ENCODE measurements at regions not wholly inside any gene's neighbourhood (a gene's known extent, or its start where the extent isn't known, plus 50 kb on each side); places are given as distances from the start of the nearest gene placed in this dataset.

- H3K4me1 ChIP-seq (ENCODE audit: control insufficient read depth in 1 of 2, insufficient read depth in 2 of 2, low read length in 2 of 2), result peaks cover 3% of the 10 kb centered on the region in 2 experiments
- no CpG with 5 or more reads among the region's 3 CpGs for WGBS (ENCODE audit: extremely low coverage, insufficient coverage, insufficient read length)
Observed at GRCh38 chr12:24615967-24616411, 332.9 kb downstream of the BCAT1 start.

GRCh38 chr12:24608637-24609285, 340.1 kb downstream of the BCAT1 start:
- Histone ChIP-seq H4K12ac (ENCODE audit: low read depth, low read length) (no peak overlapping the region), H3K14ac (ENCODE audit: low read length) (no peak overlapping the region), H3K79me1 (ENCODE audit: low read length) (no peaks in the 10 kb centered on the region), H3K23ac (ENCODE audit: low read length) (no peak overlapping the region), H2BK120ac (ENCODE audit: insufficient read depth, low read length, poor library complexity) (no peak overlapping the region), H3K79me2 (ENCODE audit: control insufficient read depth, insufficient read depth, low read length, poor library complexity) (no peaks in the 10 kb centered on the region), H4K91ac (ENCODE audit: low read depth, low read length) (no peak overlapping the region), H3K9ac (ENCODE audit: low read length) (no peak overlapping the region), H3K4ac (ENCODE audit: low read depth, low read length) (no peak overlapping the region), H3K4me2 (ENCODE audit: low read length) (no peak overlapping the region), H3K36me3 (ENCODE audit: control insufficient read depth in 1 of 2, insufficient read depth in 2 of 2, low read length in 2 of 2) (no peaks in the 10 kb centered on the region), H3K4me3 (ENCODE audit: low read depth, low read length) (no peak overlapping the region), H3K4me1 (ENCODE audit: control insufficient read depth in 1 of 2, insufficient read depth in 2 of 2, low read length in 2 of 2) (no peaks in the 10 kb centered on the region), H3K27me3 (ENCODE audit: insufficient read depth, low read length) (no peaks in the 10 kb centered on the region), H3K9me3 (ENCODE audit: insufficient read depth, low read depth, low read length) (peaks cover 4% of the 10 kb centered on the region), H2AK5ac (ENCODE audit: low read length) (no peak overlapping the region), H2AFZ (ENCODE audit: insufficient read depth, low read length, poor library complexity) (no peak overlapping the region), H2BK12ac (ENCODE audit: low read length) (no peak overlapping the region), H3K18ac (ENCODE audit: low read length) (no peak overlapping the region), H2BK5ac (ENCODE audit: low read depth, low read length, poor library complexity) (no peak overlapping the region), H3K27ac (ENCODE audit: low read depth, low read length) (no peak overlapping the region), H4K8ac (ENCODE audit: low read depth, low read length) (no peak overlapping the region)
- DNase-seq, result no peak
- WGBS (ENCODE audit: extremely low coverage, insufficient coverage, insufficient read length), result no CpG with 5 or more reads among the region's 3 CpGs

More at GRCh38 chr12:24615967-24616411, 332.9 kb downstream of the BCAT1 start:
- H3K14ac ChIP-seq (ENCODE audit: low read length), result no peak overlapping the region
- peak; percentile 45 to 86 for DNase-seq
- H2AK5ac ChIP-seq (ENCODE audit: low read length), result no peak overlapping the region
- no peaks in the 10 kb centered on the region for H3K27me3 ChIP-seq (ENCODE audit: insufficient read depth, low read length)
- no peak overlapping the region for H2BK5ac ChIP-seq (ENCODE audit: low read depth, low read length, poor library complexity)
- H3K23ac ChIP-seq (ENCODE audit: low read length), result no peak overlapping the region
- no peak overlapping the region for H4K12ac ChIP-seq (ENCODE audit: low read depth, low read length)
- no peak overlapping the region for H3K4me3 ChIP-seq (ENCODE audit: low read depth, low read length)
- H4K8ac ChIP-seq (ENCODE audit: low read depth, low read length), result no peak overlapping the region
- no peak overlapping the region for H3K4ac ChIP-seq (ENCODE audit: low read depth, low read length)
- H3K79me1 ChIP-seq (ENCODE audit: low read length), result no peaks in the 10 kb centered on the region
- peak overlapping the region; percentile 76 for H2BK12ac ChIP-seq (ENCODE audit: low read length)
- no peak overlapping the region for H3K27ac ChIP-seq (ENCODE audit: low read depth, low read length)
- no peak overlapping the region for H3K18ac ChIP-seq (ENCODE audit: low read length)
- H3K4me2 ChIP-seq (ENCODE audit: low read length), result no peak overlapping the region
- no peak overlapping the region for H2AFZ ChIP-seq (ENCODE audit: insufficient read depth, low read length, poor library complexity)
- no peaks in the 10 kb centered on the region for H3K79me2 ChIP-seq (ENCODE audit: control insufficient read depth, insufficient read depth, low read length, poor library complexity)
- H3K9ac ChIP-seq (ENCODE audit: low read length), result no peak overlapping the region
- peaks cover 3% of the 10 kb centered on the region for H3K9me3 ChIP-seq (ENCODE audit: insufficient read depth, low read depth, low read length)
- peak overlapping the region; percentile 46 for H2BK120ac ChIP-seq (ENCODE audit: insufficient read depth, low read length, poor library complexity)
- no peak overlapping the region for H4K91ac ChIP-seq (ENCODE audit: low read depth, low read length)
- no peaks in the 10 kb centered on the region for H3K36me3 ChIP-seq (ENCODE audit: control insufficient read depth in 1 of 2, insufficient read depth in 2 of 2, low read length in 2 of 2)

- H3K4me3 ChIP-seq (ENCODE audit: low read depth, low read length), result no peak overlapping the region
- H3K27ac ChIP-seq (ENCODE audit: low read depth, low read length), result no peak overlapping the region
- H3K27me3 ChIP-seq (ENCODE audit: insufficient read depth, low read length), result no peaks in the 10 kb centered on the region
- peaks cover 4% of the 10 kb centered on the region for H3K9me3 ChIP-seq (ENCODE audit: insufficient read depth, low read depth, low read length)
- H3K36me3 ChIP-seq (ENCODE audit: control insufficient read depth in 1 of 2, insufficient read depth in 2 of 2, low read length in 2 of 2), result no peaks in the 10 kb centered on the region
- H4K12ac ChIP-seq (ENCODE audit: low read depth, low read length), result no peak overlapping the region
- H4K8ac ChIP-seq (ENCODE audit: low read depth, low read length), result no peak overlapping the region
- no CpG with 5 or more reads among the region's 1 CpG for WGBS (ENCODE audit: extremely low coverage, insufficient coverage, insufficient read length)
- no peak overlapping the region for H3K14ac ChIP-seq (ENCODE audit: low read length)
- H2BK12ac ChIP-seq (ENCODE audit: low read length), result no peak overlapping the region
- H3K23ac ChIP-seq (ENCODE audit: low read length), result no peak overlapping the region
- no peak overlapping the region for H3K9ac ChIP-seq (ENCODE audit: low read length)
- no peak overlapping the region for H2AFZ ChIP-seq (ENCODE audit: insufficient read depth, low read length, poor library complexity)
- no peak overlapping the region for H4K91ac ChIP-seq (ENCODE audit: low read depth, low read length)
- H3K18ac ChIP-seq (ENCODE audit: low read length), result no peak overlapping the region
- no peak for DNase-seq
- no peak overlapping the region for H3K4ac ChIP-seq (ENCODE audit: low read depth, low read length)
- no peak overlapping the region for H2AK5ac ChIP-seq (ENCODE audit: low read length)
- no peak overlapping the region for H2BK5ac ChIP-seq (ENCODE audit: low read depth, low read length, poor library complexity)
- no peaks in the 10 kb centered on the region for H3K79me1 ChIP-seq (ENCODE audit: low read length)
- no peaks in the 10 kb centered on the region for H3K4me1 ChIP-seq (ENCODE audit: control insufficient read depth in 1 of 2, insufficient read depth in 2 of 2, low read length in 2 of 2)
- H2BK120ac ChIP-seq (ENCODE audit: insufficient read depth, low read length, poor library complexity), result no peak overlapping the region
- H3K79me2 ChIP-seq (ENCODE audit: control insufficient read depth, insufficient read depth, low read length, poor library complexity), result no peaks in the 10 kb centered on the region
- no peak overlapping the region for H3K4me2 ChIP-seq (ENCODE audit: low read length)
Observed at GRCh38 chr12:24608108-24608507, 340.8 kb downstream of the BCAT1 start.

GRCh38 chr12:24605916-24606315, 343.0 kb downstream of the BCAT1 start:
- H4K91ac ChIP-seq (ENCODE audit: low read depth, low read length), result no peak overlapping the region
- no peak overlapping the region for H3K23ac ChIP-seq (ENCODE audit: low read length)
- H2BK12ac ChIP-seq (ENCODE audit: low read length), result no peak overlapping the region
- H3K4me2 ChIP-seq (ENCODE audit: low read length), result no peak overlapping the region
- peaks cover 1% of the 10 kb centered on the region for H3K9me3 ChIP-seq (ENCODE audit: insufficient read depth, low read depth, low read length)
- no peak overlapping the region for H2BK120ac ChIP-seq (ENCODE audit: insufficient read depth, low read length, poor library complexity)
- no peak overlapping the region for H3K27ac ChIP-seq (ENCODE audit: low read depth, low read length)
- no peak overlapping the region for H3K18ac ChIP-seq (ENCODE audit: low read length)
- no peak overlapping the region for H3K14ac ChIP-seq (ENCODE audit: low read length)
- H3K9ac ChIP-seq (ENCODE audit: low read length), result no peak overlapping the region
- H3K4ac ChIP-seq (ENCODE audit: low read depth, low read length), result no peak overlapping the region
- H2AFZ ChIP-seq (ENCODE audit: insufficient read depth, low read length, poor library complexity), result no peak overlapping the region
- no peaks in the 10 kb centered on the region for H3K36me3 ChIP-seq (ENCODE audit: control insufficient read depth in 1 of 2, insufficient read depth in 2 of 2, low read length in 2 of 2)
- no peak overlapping the region for H3K4me3 ChIP-seq (ENCODE audit: low read depth, low read length)
- H2AK5ac ChIP-seq (ENCODE audit: low read length), result no peak overlapping the region
- no peaks in the 10 kb centered on the region for H3K4me1 ChIP-seq (ENCODE audit: control insufficient read depth in 1 of 2, insufficient read depth in 2 of 2, low read length in 2 of 2)
- no peaks in the 10 kb centered on the region for H3K79me2 ChIP-seq (ENCODE audit: control insufficient read depth, insufficient read depth, low read length, poor library complexity)
- DNase-seq, result no peak
- no peaks in the 10 kb centered on the region for H3K79me1 ChIP-seq (ENCODE audit: low read length)
- no peak overlapping the region for H2BK5ac ChIP-seq (ENCODE audit: low read depth, low read length, poor library complexity)
- H4K12ac ChIP-seq (ENCODE audit: low read depth, low read length), result no peak overlapping the region
- H3K27me3 ChIP-seq (ENCODE audit: insufficient read depth, low read length), result no peaks in the 10 kb centered on the region
- no CpG with 5 or more reads among the region's 4 CpGs for WGBS (ENCODE audit: extremely low coverage, insufficient coverage, insufficient read length)
- no peak overlapping the region for H4K8ac ChIP-seq (ENCODE audit: low read depth, low read length)

Measured in trophoblast cell (in vitro differentiated cells and primary cell).